ENCODE measurements at regions not wholly inside any gene's neighbourhood (a gene's known extent, or its start where the extent isn't known, plus 50 kb on each side); places are given as distances from the start of the nearest gene placed in this dataset.

DNA sequence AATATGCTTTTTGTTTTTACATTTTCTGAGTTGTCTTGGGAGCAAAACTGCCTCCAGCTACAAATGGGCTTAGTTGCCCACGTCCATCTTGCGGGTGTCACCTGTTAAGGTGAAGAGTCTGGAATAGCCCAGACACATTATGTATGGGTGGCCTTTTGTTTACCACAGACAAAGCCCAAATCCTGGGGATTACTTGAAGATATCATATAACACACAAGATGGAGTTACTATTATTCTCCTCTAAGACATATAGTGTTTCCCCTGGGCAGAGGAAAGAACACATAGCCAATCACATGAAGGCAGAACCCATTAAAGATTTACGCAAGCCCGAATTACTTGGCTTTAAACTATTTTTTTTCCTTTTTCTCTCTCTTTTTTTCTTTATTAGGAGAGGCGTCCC, 625.6 kb upstream of the FAM241A start:
- no peak for DNase-seq
- TF ChIP-seq, protein P1, sequence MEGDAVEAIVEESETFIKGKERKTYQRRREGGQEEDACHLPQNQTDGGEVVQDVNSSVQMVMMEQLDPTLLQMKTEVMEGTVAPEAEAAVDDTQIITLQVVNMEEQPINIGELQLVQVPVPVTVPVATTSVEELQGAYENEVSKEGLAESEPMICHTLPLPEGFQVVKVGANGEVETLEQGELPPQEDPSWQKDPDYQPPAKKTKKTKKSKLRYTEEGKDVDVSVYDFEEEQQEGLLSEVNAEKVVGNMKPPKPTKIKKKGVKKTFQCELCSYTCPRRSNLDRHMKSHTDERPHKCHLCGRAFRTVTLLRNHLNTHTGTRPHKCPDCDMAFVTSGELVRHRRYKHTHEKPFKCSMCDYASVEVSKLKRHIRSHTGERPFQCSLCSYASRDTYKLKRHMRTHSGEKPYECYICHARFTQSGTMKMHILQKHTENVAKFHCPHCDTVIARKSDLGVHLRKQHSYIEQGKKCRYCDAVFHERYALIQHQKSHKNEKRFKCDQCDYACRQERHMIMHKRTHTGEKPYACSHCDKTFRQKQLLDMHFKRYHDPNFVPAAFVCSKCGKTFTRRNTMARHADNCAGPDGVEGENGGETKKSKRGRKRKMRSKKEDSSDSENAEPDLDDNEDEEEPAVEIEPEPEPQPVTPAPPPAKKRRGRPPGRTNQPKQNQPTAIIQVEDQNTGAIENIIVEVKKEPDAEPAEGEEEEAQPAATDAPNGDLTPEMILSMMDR (IDR thresholded peaks at IDR 0.05; ENCODE audit: low read depth, low read length) = no peak
- Histone ChIP-seq H3K27ac (no peak overlapping the region), H3K4me3 (ENCODE audit: low read depth, low read length) (no peak overlapping the region), H3K9me3 (ENCODE audit: severe bottlenecking) (no peaks in the 10 kb centered on the region), H3K36me3 (no peaks in the 10 kb centered on the region), H3K27me3 (ENCODE audit: insufficient read depth, low read depth, severe bottlenecking) (no peaks in the 10 kb centered on the region)

DNA sequence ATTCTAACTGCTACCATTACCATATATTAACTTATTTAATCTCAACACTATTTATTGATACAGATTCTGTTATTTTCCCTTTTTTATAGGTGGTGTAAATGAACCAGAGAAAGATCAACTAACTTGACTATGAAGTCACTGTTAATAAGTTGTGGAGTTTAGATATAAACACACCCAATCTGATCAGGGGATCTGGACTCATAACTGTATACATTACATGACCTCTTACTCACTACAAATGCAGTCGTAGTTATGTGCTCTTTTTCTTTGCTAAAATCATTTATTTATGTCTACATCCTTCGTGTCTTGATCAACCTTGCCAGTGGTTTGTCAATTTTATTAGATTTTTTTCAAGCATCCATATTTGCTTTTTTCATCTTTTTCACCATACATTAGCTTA, 614.8 kb upstream of the FAM241A start:
- no peak overlapping the region for H3K4me3 ChIP-seq (ENCODE audit: low read depth, low read length)
- TF ChIP-seq, protein P1 (IDR thresholded peaks at IDR 0.05; ENCODE audit: low read depth, low read length) = no peak
- no peak overlapping the region for H3K27ac ChIP-seq
- H3K9me3 ChIP-seq (ENCODE audit: severe bottlenecking) = no peaks in the 10 kb centered on the region
- H3K27me3 ChIP-seq (ENCODE audit: insufficient read depth, low read depth, severe bottlenecking) = no peaks in the 10 kb centered on the region
- no peak for DNase-seq
- H3K36me3 ChIP-seq = no peaks in the 10 kb centered on the region

DNA sequence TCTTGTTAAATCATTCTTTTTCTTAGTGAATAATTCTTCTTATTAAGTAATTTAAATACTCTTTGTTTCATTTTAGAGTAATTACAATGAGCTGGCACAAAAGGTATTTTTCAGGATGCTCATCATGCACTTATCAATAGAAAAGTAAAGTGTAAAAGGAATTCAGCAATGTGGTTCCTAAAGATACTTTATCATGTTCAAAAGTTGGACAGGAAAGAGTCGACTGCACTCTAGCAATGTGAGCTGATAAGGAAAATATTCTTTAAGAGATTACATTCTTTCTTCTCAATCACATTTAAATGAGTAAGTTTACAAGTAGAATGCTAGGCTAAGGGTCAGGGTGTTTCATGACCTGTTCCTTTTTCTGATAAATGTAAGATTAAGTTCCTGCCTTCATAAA, 609.5 kb upstream of the FAM241A start:
- H3K9me3 ChIP-seq (ENCODE audit: severe bottlenecking) = no peaks in the 10 kb centered on the region
- TF ChIP-seq, protein P1 (IDR thresholded peaks at IDR 0.05; ENCODE audit: low read depth, low read length) = no peak
- H3K27me3 ChIP-seq (ENCODE audit: insufficient read depth, low read depth, severe bottlenecking) = no peaks in the 10 kb centered on the region
- H3K36me3 ChIP-seq = no peaks in the 10 kb centered on the region
- DNase-seq = no peak
- H3K27ac ChIP-seq = no peak overlapping the region
- no peak overlapping the region for H3K4me3 ChIP-seq (ENCODE audit: low read depth, low read length)

DNA sequence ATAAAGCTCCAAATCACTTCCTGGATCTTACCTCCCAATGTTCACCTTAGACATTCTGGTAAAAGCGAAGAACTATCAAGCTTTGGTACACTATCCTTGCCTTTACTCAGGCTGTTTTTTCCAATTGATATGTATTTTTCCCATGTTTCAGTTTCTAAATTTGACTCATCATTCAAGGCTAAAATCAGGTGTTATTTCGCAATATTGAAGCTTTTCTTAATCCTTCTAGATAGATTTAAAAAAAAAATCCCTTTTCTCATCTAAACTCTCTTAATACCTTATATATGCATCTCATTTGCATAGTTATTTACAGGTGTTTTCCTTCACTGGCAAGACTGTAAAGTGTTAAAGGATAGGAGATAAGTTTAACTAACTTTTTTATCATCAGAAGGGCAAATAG, 608.1 kb upstream of the FAM241A start:
- H3K36me3 ChIP-seq = no peaks in the 10 kb centered on the region
- DNase-seq = no peak
- H3K27me3 ChIP-seq (ENCODE audit: insufficient read depth, low read depth, severe bottlenecking) = no peaks in the 10 kb centered on the region
- no peak overlapping the region for H3K27ac ChIP-seq
- TF ChIP-seq, protein P1 (IDR thresholded peaks at IDR 0.05; ENCODE audit: low read depth, low read length) = no peak
- H3K4me3 ChIP-seq (ENCODE audit: low read depth, low read length) = no peak overlapping the region
- H3K9me3 ChIP-seq (ENCODE audit: severe bottlenecking) = no peaks in the 10 kb centered on the region

DNA sequence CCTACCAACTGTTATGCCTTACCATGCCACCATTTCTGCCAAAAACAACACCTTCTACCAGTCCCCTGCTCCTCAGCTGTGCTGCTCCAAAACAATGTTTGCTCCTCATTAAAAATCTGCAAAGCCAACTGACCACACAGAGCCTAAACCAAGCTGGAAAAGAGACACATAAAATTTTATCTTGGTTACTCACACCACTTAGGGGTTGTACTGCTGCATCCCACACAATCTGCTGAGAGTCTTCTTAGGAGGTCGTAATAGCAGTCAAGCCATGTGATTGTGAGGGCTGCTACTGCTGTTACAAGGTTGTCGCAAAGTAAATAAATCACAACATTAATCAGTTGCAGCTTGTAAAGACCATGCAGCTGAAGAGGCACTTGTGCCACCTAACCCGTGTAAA, 607.4 kb upstream of the FAM241A start:
- H3K36me3 ChIP-seq = no peaks in the 10 kb centered on the region
- H3K9me3 ChIP-seq (ENCODE audit: severe bottlenecking) = no peaks in the 10 kb centered on the region
- no peak for DNase-seq
- no peak overlapping the region for H3K27ac ChIP-seq
- TF ChIP-seq, protein P1 (IDR thresholded peaks at IDR 0.05; ENCODE audit: low read depth, low read length) = no peak
- no peaks in the 10 kb centered on the region for H3K27me3 ChIP-seq (ENCODE audit: insufficient read depth, low read depth, severe bottlenecking)
- no peak overlapping the region for H3K4me3 ChIP-seq (ENCODE audit: low read depth, low read length)

DNA sequence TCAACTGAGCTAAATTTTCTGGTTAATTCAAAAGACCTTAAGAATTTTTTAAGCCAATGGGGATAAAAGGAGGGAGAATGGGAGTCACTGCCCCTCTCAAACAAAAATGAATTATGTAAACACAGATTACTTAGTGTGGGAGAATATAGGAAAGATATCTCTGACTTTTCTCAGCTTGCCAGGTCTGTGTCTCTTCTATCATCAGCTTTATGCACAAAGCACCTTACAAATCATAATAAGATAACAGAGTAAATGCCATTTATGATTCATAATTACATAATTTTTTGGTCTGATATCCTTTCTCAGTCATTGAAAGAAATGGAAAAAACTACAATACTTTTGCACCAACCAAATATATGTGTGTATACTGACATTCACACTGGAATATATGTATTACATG, 604.6 kb upstream of the FAM241A start:
- no peaks in the 10 kb centered on the region for H3K9me3 ChIP-seq (ENCODE audit: severe bottlenecking)
- no peak for DNase-seq
- no peaks in the 10 kb centered on the region for H3K27me3 ChIP-seq (ENCODE audit: insufficient read depth, low read depth, severe bottlenecking)
- TF ChIP-seq, protein P1 (IDR thresholded peaks at IDR 0.05; ENCODE audit: low read depth, low read length) = no peak
- H3K4me3 ChIP-seq (ENCODE audit: low read depth, low read length) = no peak overlapping the region
- no peak overlapping the region for H3K27ac ChIP-seq
- no peaks in the 10 kb centered on the region for H3K36me3 ChIP-seq

Measured in WERI-Rb-1 (cell line).